ENCODE measurements at regions not wholly inside any gene's neighbourhood (a gene's known extent, or its start where the extent isn't known, plus 50 kb on each side); places are given as distances from the start of the nearest gene placed in this dataset.

DNA sequence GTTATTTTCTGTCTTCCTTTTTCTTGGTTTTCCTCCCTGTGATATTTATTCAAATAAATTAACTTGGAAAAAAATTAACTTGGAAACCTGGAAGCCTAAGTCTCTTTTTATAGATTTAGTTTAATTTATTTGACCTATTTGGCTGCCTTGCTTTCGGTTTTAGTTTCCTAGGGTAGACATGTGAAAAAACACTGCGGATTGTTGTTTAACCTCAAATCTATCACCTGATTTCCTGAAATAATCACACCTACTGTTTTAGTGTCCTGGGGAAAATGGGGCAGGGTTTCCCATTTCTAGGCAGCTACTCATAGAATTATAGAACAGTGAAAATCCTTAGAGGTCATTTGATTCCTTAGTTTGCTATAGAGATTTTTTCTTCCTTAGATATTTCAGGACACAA is 412.4 kb downstream of the PCDH17 start:
- TF ChIP-seq, protein P1, sequence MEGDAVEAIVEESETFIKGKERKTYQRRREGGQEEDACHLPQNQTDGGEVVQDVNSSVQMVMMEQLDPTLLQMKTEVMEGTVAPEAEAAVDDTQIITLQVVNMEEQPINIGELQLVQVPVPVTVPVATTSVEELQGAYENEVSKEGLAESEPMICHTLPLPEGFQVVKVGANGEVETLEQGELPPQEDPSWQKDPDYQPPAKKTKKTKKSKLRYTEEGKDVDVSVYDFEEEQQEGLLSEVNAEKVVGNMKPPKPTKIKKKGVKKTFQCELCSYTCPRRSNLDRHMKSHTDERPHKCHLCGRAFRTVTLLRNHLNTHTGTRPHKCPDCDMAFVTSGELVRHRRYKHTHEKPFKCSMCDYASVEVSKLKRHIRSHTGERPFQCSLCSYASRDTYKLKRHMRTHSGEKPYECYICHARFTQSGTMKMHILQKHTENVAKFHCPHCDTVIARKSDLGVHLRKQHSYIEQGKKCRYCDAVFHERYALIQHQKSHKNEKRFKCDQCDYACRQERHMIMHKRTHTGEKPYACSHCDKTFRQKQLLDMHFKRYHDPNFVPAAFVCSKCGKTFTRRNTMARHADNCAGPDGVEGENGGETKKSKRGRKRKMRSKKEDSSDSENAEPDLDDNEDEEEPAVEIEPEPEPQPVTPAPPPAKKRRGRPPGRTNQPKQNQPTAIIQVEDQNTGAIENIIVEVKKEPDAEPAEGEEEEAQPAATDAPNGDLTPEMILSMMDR (conservative IDR thresholded peaks at IDR 0.05; ENCODE audit: low read depth, low read length): no peak
- TF ChIP-seq EZH2 (IDR thresholded peaks at IDR 0.05; ENCODE audit: low read length, unreplicated experiment): no peak
